Skeletal muscle satellite cell (primary cell): ENCODE measurements at regions not wholly inside any gene's neighbourhood (a gene's known extent, or its start where the extent isn't known, plus 50 kb on each side); places are given as distances from the start of the nearest gene placed in this dataset.

Source experiments
- H3K27me3 ChIP-seq: 2 replicates; pipeline ENCODE4 v1.7.0; 2013; ENCODE audit warnings: low read length; ENCODE audit not compliant: control insufficient read depth, insufficient read depth
- H3K36me3 ChIP-seq: 2 replicates; pipeline ENCODE4 v1.7.0; 2013; ENCODE audit warnings: mild to moderate bottlenecking, control low read depth, low read length; ENCODE audit not compliant: insufficient read depth
- H3K4me1 ChIP-seq: 2 replicates; pipeline ENCODE4 v1.7.0; 2013; ENCODE audit warnings: low read length; ENCODE audit not compliant: control insufficient read depth, insufficient read depth
- H3K4me2 ChIP-seq: 2 replicates; pipeline ENCODE4 v1.7.0; 2013; ENCODE audit warnings: mild to moderate bottlenecking, low read length
- H3K4me3 ChIP-seq: 2 replicates; pipeline ENCODE4 v1.7.0; 2013; ENCODE audit warnings: low read length
- H3K9ac ChIP-seq: 2 replicates; pipeline ENCODE4 v1.7.0; 2013; ENCODE audit warnings: mild to moderate bottlenecking, low read depth, low read length, moderate library complexity
- H3K9me3 ChIP-seq: replicated peaks from 2 replicates; pipeline ENCODE4 v1.7.0; 2013; ENCODE audit warnings: mild to moderate bottlenecking, control low read depth, low read length

GRCh38 chr6:54574671-54575070 lies 266.4 kb downstream of the TINAG start:
- no peak overlapping the region for H3K9ac ChIP-seq
- H3K36me3 ChIP-seq, result no peaks in the 10 kb centered on the region
- no peak overlapping the region for H3K4me3 ChIP-seq
- no peak overlapping the region for H3K4me2 ChIP-seq
- H3K4me1 ChIP-seq, result no peaks in the 10 kb centered on the region
- no peaks in the 10 kb centered on the region for H3K27me3 ChIP-seq
- H3K9me3 ChIP-seq, result no peaks in the 10 kb centered on the region

GRCh38 chr6:54578261-54578660 lies 268.3 kb upstream of the FAM83B start:
- Histone ChIP-seq H3K27me3 (no peaks in the 10 kb centered on the region), H3K9ac (no peak overlapping the region), H3K4me3 (no peak overlapping the region), H3K4me1 (no peaks in the 10 kb centered on the region), H3K4me2 (no peak overlapping the region), H3K36me3 (no peaks in the 10 kb centered on the region), H3K9me3 (no peaks in the 10 kb centered on the region)

DNA sequence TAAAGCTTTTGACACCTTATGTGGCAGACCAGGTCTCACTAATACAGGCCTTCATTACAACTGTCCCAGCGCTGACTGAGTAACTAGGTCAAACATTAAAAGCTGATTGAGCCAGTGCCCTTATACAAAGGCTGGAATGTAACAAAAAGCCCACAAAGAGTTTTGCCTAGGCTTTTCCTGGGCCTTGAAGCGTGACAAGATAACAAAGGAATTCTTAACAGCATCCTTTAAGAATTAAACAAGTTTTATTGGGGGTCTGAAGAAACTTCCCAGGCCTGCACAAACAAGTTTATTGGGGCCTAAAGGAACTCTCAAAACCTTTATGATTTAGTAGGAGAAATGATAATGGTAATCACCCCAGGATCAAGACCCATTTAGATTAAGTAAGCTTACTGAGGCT lies 267.6 kb upstream of the FAM83B start:
- no peaks in the 10 kb centered on the region for H3K9me3 ChIP-seq
- H3K4me3 ChIP-seq, result no peak overlapping the region
- H3K4me2 ChIP-seq, result no peak overlapping the region
- H3K36me3 ChIP-seq, result no peaks in the 10 kb centered on the region
- no peak overlapping the region for H3K9ac ChIP-seq
- no peaks in the 10 kb centered on the region for H3K4me1 ChIP-seq
- H3K27me3 ChIP-seq, result no peaks in the 10 kb centered on the region

DNA sequence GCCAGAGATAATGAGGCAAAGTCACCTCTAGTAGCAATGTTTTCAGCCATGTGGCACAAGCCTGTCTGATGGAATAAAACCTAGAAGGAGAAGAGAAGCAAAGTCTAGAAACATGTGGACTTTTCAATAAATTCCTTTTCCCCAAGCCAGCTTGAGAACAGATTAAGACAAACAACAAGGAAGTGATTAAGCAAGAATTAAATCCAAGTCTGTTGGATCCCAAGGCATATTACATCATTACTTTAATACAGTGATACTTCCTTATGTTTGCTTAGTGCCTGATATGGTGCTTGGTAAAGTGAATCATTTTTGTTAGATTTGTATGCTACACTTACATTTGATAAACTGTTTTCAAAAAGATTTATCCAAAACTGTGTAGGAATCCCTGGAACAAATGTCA lies 260.3 kb upstream of the FAM83B start:
- no peak overlapping the region for H3K4me2 ChIP-seq
- H3K4me1 ChIP-seq, result peaks cover 10% of the 10 kb centered on the region
- no peak overlapping the region for H3K4me3 ChIP-seq
- no peaks in the 10 kb centered on the region for H3K9me3 ChIP-seq
- no peaks in the 10 kb centered on the region for H3K36me3 ChIP-seq
- H3K27me3 ChIP-seq, result no peaks in the 10 kb centered on the region
- H3K9ac ChIP-seq, result no peak overlapping the region

GRCh38 chr6:54587277-54587676 lies 259.3 kb upstream of the FAM83B start:
- Histone ChIP-seq H3K9ac (no peak overlapping the region), H3K4me3 (no peak overlapping the region), H3K4me1 (peaks cover 10% of the 10 kb centered on the region), H3K36me3 (no peaks in the 10 kb centered on the region), H3K9me3 (no peaks in the 10 kb centered on the region), H3K27me3 (no peaks in the 10 kb centered on the region), H3K4me2 (no peak overlapping the region)

- H3K27me3 ChIP-seq, result no peaks in the 10 kb centered on the region
- no peaks in the 10 kb centered on the region for H3K36me3 ChIP-seq
- H3K9ac ChIP-seq, result no peak overlapping the region
Observed at GRCh38 chr6:54588176-54588575, 258.4 kb upstream of the FAM83B start.

DNA sequence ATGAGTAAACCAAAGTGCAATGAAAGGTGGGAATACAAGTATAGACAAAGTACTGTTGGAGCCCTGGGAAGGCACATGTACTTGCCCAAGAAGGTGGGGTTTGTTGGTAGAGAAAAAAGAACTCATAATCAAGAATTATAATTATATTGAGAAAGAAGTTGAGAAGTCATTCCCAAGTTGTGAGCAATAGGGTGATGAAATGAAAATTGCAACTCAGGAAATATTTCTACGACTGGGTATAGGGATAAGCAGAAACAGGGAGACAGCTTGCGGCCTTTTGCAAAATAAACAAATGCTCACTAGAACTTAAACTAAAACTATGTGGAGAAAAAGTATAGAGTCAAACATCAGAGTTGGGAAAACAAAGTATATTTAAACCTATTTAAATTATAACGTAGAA lies 250.7 kb upstream of the FAM83B start:
- H3K4me2 ChIP-seq, result no peak overlapping the region
- H3K4me3 ChIP-seq, result no peak overlapping the region
- H3K4me1 ChIP-seq, result no peaks in the 10 kb centered on the region
- H3K27me3 ChIP-seq, result no peaks in the 10 kb centered on the region
- H3K9ac ChIP-seq, result no peak overlapping the region
- no peaks in the 10 kb centered on the region for H3K36me3 ChIP-seq
- no peaks in the 10 kb centered on the region for H3K9me3 ChIP-seq

More at GRCh38 chr6:54588176-54588575, 258.4 kb upstream of the FAM83B start:
- H3K4me2 ChIP-seq, result no peak overlapping the region
- no peaks in the 10 kb centered on the region for H3K9me3 ChIP-seq
- no peak overlapping the region for H3K4me3 ChIP-seq
- H3K4me1 ChIP-seq, result peaks cover 10% of the 10 kb centered on the region

- Histone ChIP-seq H3K4me3 (no peak overlapping the region), H3K9me3 (no peaks in the 10 kb centered on the region), H3K4me1 (no peaks in the 10 kb centered on the region), H3K36me3 (no peaks in the 10 kb centered on the region), H3K4me2 (no peak overlapping the region), H3K27me3 (no peaks in the 10 kb centered on the region), H3K9ac (no peak overlapping the region)
Observed at GRCh38 chr6:54598787-54599313, 247.7 kb upstream of the FAM83B start.

GRCh38 chr6:54601600-54602300 lies 244.8 kb upstream of the FAM83B start:
- no peaks in the 10 kb centered on the region for H3K9me3 ChIP-seq
- H3K27me3 ChIP-seq, result no peaks in the 10 kb centered on the region
- H3K9ac ChIP-seq, result no peak overlapping the region
- no peaks in the 10 kb centered on the region for H3K36me3 ChIP-seq
- no peaks in the 10 kb centered on the region for H3K4me1 ChIP-seq
- H3K4me3 ChIP-seq, result no peak overlapping the region
- no peak overlapping the region for H3K4me2 ChIP-seq

GRCh38 chr6:54602591-54602990 lies 244.0 kb upstream of the FAM83B start:
- H3K4me3 ChIP-seq, result no peak overlapping the region
- H3K9ac ChIP-seq, result no peak overlapping the region
- no peaks in the 10 kb centered on the region for H3K27me3 ChIP-seq
- no peak overlapping the region for H3K4me2 ChIP-seq
- H3K4me1 ChIP-seq, result no peaks in the 10 kb centered on the region
- no peaks in the 10 kb centered on the region for H3K9me3 ChIP-seq
- H3K36me3 ChIP-seq, result no peaks in the 10 kb centered on the region

GRCh38 chr6:54609981-54610380 lies 236.6 kb upstream of the FAM83B start:
- H3K9me3 ChIP-seq, result no peaks in the 10 kb centered on the region
- no peaks in the 10 kb centered on the region for H3K27me3 ChIP-seq
- no peak overlapping the region for H3K4me2 ChIP-seq
- no peaks in the 10 kb centered on the region for H3K4me1 ChIP-seq
- no peaks in the 10 kb centered on the region for H3K36me3 ChIP-seq
- no peak overlapping the region for H3K4me3 ChIP-seq
- H3K9ac ChIP-seq, result no peak overlapping the region

- Histone ChIP-seq H3K4me1 (peaks cover 12% of the 10 kb centered on the region), H3K27me3 (no peaks in the 10 kb centered on the region), H3K9ac (no peak overlapping the region), H3K4me2 (no peak overlapping the region), H3K4me3 (no peak overlapping the region), H3K36me3 (no peaks in the 10 kb centered on the region), H3K9me3 (no peaks in the 10 kb centered on the region)
Observed at GRCh38 chr6:54613596-54613995, 233.0 kb upstream of the FAM83B start.
